Neural cell (in vitro differentiated cells): ENCODE measurements at regions not wholly inside any gene's neighbourhood (a gene's known extent, or its start where the extent isn't known, plus 50 kb on each side); places are given as distances from the start of the nearest gene placed in this dataset.

ENCODE experiments used
- H2AFZ ChIP-seq: fragments of 200-600, 300-800 bp; sonication (generic), shearing (Covaris generic); 2 replicates; pipeline ENCODE4 v1.6.0; 2014; ENCODE audit warnings: low read depth, mild to moderate bottlenecking, antibody characterized with exemption, low read length, moderate library complexity
- H3F3A ChIP-seq: fragments of 200-600 bp; shearing (Covaris generic); 2 replicates; pipeline ENCODE4 v1.6.1; 2016; ENCODE audit warnings: mild to moderate bottlenecking, moderate library complexity, mixed read lengths, antibody characterized with exemption, low read length; ENCODE audit not compliant: insufficient read depth, poor library complexity, severe bottlenecking
- H3K27ac ChIP-seq: fragments of 200-600, 300-800 bp; sonication (generic), shearing (Covaris generic); 2 replicates; pipeline ENCODE4 v1.5.1; 2014; ENCODE audit warnings: mild to moderate bottlenecking, low read length, moderate library complexity
- H3K27me3 ChIP-seq: fragments of 300-800, 200-600 bp; sonication (generic), shearing (Covaris generic); 2 replicates; pipeline ENCODE4 v1.6.0; 2014; ENCODE audit warnings: mild to moderate bottlenecking, low read depth, low read length, moderate library complexity; ENCODE audit not compliant: insufficient read depth
- H3K36me3 ChIP-seq: fragments of 300-800, 200-600 bp; sonication (generic), shearing (Covaris generic); 2 replicates; pipeline ENCODE4 v1.5.1; 2014; ENCODE audit warnings: mild to moderate bottlenecking, antibody characterized with exemption, low read length, moderate library complexity; ENCODE audit not compliant: insufficient read depth
- H3K4me2 ChIP-seq: fragments of 300-800, 200-600 bp; sonication (generic), shearing (Covaris generic); 2 replicates; pipeline ENCODE4 v1.6.0; 2014; ENCODE audit warnings: mild to moderate bottlenecking, low read length
- H3K4me3 ChIP-seq: fragments of 300-800, 200-600 bp; sonication (generic), shearing (Covaris generic); 2 replicates; pipeline ENCODE4 v1.5.1; 2014; ENCODE audit warnings: mild to moderate bottlenecking, low read length, moderate library complexity
- H3K79me2 ChIP-seq: fragments of 200-600 bp; shearing (Covaris generic); replicated peaks from 2 replicates; pipeline ENCODE4 v1.6.0; 2014; ENCODE audit warnings: mild to moderate bottlenecking, low read length, moderate library complexity; ENCODE audit not compliant: insufficient read depth
- H3K9ac ChIP-seq: fragments of 300-800, 200-600 bp; sonication (generic), shearing (Covaris generic); 2 replicates; pipeline ENCODE4 v1.6.1; 2016; ENCODE audit warnings: mild to moderate bottlenecking, low read length, mixed read lengths
- H3K9me2 ChIP-seq: fragments of 200-600 bp; shearing (Covaris generic); 2 replicates; pipeline ENCODE4 v1.6.1; 2016; ENCODE audit warnings: mild to moderate bottlenecking, low read length, mixed read lengths; ENCODE audit not compliant: insufficient read depth
- H3K9me3 ChIP-seq: fragments of 200-600, 300-800 bp; sonication (generic), shearing (Covaris generic); 2 replicates; pipeline ENCODE4 v1.6.1; 2016; ENCODE audit warnings: mild to moderate bottlenecking, mixed run types, low read length, moderate library complexity, mixed read lengths
- H4K20me1 ChIP-seq: fragments of 200-600 bp; shearing (Covaris generic); 2 replicates; pipeline ENCODE4 v1.6.1; 2016; ENCODE audit warnings: mild to moderate bottlenecking, mixed run types; ENCODE audit not compliant: insufficient read depth
- CTCF ChIP-seq: fragments of 450-650 bp; IDR thresholded peaks from 2 replicates; pipeline ENCODE4 v1.5.1; 2014; ENCODE audit warnings: antibody characterized with exemption, mild to moderate bottlenecking, moderate library complexity; ENCODE audit not compliant: poor library complexity, severe bottlenecking
- EP300 ChIP-seq: fragments of 450-650 bp; conservative IDR thresholded peaks from 2 replicates; pipeline ENCODE4 v1.6.1; 2014; ENCODE audit warnings: antibody characterized with exemption, mild to moderate bottlenecking, moderate library complexity; ENCODE audit not compliant: poor library complexity, severe bottlenecking
- MXI1 ChIP-seq: fragments of 450-650 bp; conservative IDR thresholded peaks from 2 replicates; pipeline ENCODE4 v1.6.1; 2014; ENCODE audit warnings: antibody characterized with exemption, mild to moderate bottlenecking; ENCODE audit not compliant: poor library complexity, severe bottlenecking
- RAD21 ChIP-seq: fragments of 450-650 bp; conservative IDR thresholded peaks from 2 replicates; pipeline ENCODE4 v1.6.1; 2014; ENCODE audit warnings: antibody characterized with exemption, mild to moderate bottlenecking, moderate library complexity
- REST ChIP-seq: IDR thresholded peaks from 2 replicates; pipeline ENCODE4 v1.6.1; 2012; ENCODE audit warnings: borderline replicate concordance
- SMC3 ChIP-seq: fragments of 450-650 bp; conservative IDR thresholded peaks from 2 replicates; pipeline ENCODE4 v1.6.1; 2014; ENCODE audit warnings: antibody characterized with exemption, mild to moderate bottlenecking, moderate library complexity; ENCODE audit not compliant: poor library complexity
- TAF1 ChIP-seq: IDR thresholded peaks from 2 replicates; pipeline ENCODE4 v1.6.1; 2012; ENCODE audit warnings: low read depth

- Histone ChIP-seq H3K4me3 (no peak overlapping the region), H3K4me2 (no peak overlapping the region)
Observed at GRCh38 chr10:130301021-130301892, 165.1 kb downstream of the GLRX3 start.

GRCh38 chr10:130326954-130327353 lies 190.8 kb downstream of the GLRX3 start:
- Histone ChIP-seq H3K79me2 (no peaks in the 10 kb centered on the region), H3K27ac (no peak overlapping the region), H3K36me3 (no peaks in the 10 kb centered on the region), H3F3A (no peaks in the 10 kb centered on the region), H3K27me3 (no peaks in the 10 kb centered on the region), H4K20me1 (no peaks in the 10 kb centered on the region), H3K4me3 (no peak overlapping the region), H2AFZ (no peak overlapping the region), H3K4me2 (no peak overlapping the region), H3K9me2 (no peaks in the 10 kb centered on the region), H3K9ac (no peak overlapping the region), H3K9me3 (peaks cover 3% of the 10 kb centered on the region)
- TF ChIP-seq CTCF = no peak
- no peak for TF ChIP-seq MXI1
- no peak for TF ChIP-seq RAD21
- no peak for TF ChIP-seq SMC3
- TF ChIP-seq TAF1 = no peak

More at GRCh38 chr10:130301021-130301892, 165.1 kb downstream of the GLRX3 start:
- Histone ChIP-seq H2AFZ (no peak overlapping the region), H3K9me2 (no peaks in the 10 kb centered on the region), H3K27me3 (no peaks in the 10 kb centered on the region), H3K9me3 (peaks cover 10% of the 10 kb centered on the region), H3K36me3 (no peaks in the 10 kb centered on the region), H3F3A (no peaks in the 10 kb centered on the region), H3K9ac (no peak overlapping the region), H3K27ac (no peak overlapping the region), H3K79me2 (no peaks in the 10 kb centered on the region), H4K20me1 (no peaks in the 10 kb centered on the region)
- TF ChIP-seq EP300 (no peak), MXI1 (no peak), REST (no peak), TAF1 (no peak), CTCF (no peak), RAD21 (no peak)
